MM.1S (cell line): ENCODE measurements at regions not wholly inside any gene's neighbourhood (a gene's known extent, or its start where the extent isn't known, plus 50 kb on each side); places are given as distances from the start of the nearest gene placed in this dataset.

Experiments used
- DNase-seq: peaks from one replicate; pipeline ENCODE4 v3.0.0-alpha.2; 2015
- H2AFZ ChIP-seq: fragments of 300-600 bp; sonication (generic); 2 replicates; pipeline ENCODE4 v1.6.0; 2016; ENCODE audit warnings: antibody characterized with exemption, low read length
- H3F3A ChIP-seq: fragments of 300-600 bp; sonication (generic); 2 replicates; pipeline ENCODE4 v1.6.1; 2016; ENCODE audit warnings: mild to moderate bottlenecking, antibody characterized with exemption, low read length, moderate library complexity, mixed read lengths; ENCODE audit not compliant: insufficient read depth
- H3K27ac ChIP-seq: fragments of 300-600 bp; sonication (generic); 2 replicates; pipeline ENCODE4 v1.5.1; 2016; ENCODE audit warnings: mild to moderate bottlenecking, low read length
- H3K27me3 ChIP-seq: fragments of 300-600 bp; sonication (generic); replicated peaks from 2 replicates; pipeline ENCODE4 v1.6.0; 2016; ENCODE audit warnings: low read length; ENCODE audit not compliant: insufficient read depth
- H3K36me3 ChIP-seq: fragments of 300-600 bp; sonication (generic); replicated peaks from 2 replicates; pipeline ENCODE4 v1.6.1; 2016; ENCODE audit warnings: mild to moderate bottlenecking, low read length, mixed read lengths; ENCODE audit not compliant: insufficient read depth
- H3K4me1 ChIP-seq: fragments of 300-600 bp; sonication (generic); 2 replicates; pipeline ENCODE4 v1.6.1; 2016; ENCODE audit warnings: low read length, mixed read lengths
- H3K4me2 ChIP-seq: fragments of 300-600 bp; sonication (generic); 2 replicates; pipeline ENCODE4 v1.6.0; 2016; ENCODE audit warnings: low read depth, low read length
- H3K4me3 ChIP-seq: fragments of 300-600 bp; sonication (generic); 2 replicates; pipeline ENCODE4 v1.5.1; 2016; ENCODE audit warnings: low read length, mixed read lengths
- H3K79me2 ChIP-seq: fragments of 300-600 bp; sonication (generic); 2 replicates; pipeline ENCODE4 v1.6.1; 2016; ENCODE audit warnings: mixed run types, low read length, mixed read lengths
- H3K9ac ChIP-seq: fragments of 300-600 bp; sonication (generic); 2 replicates; pipeline ENCODE4 v1.6.1; 2016; ENCODE audit warnings: low read length, mixed read lengths
- H3K9me2 ChIP-seq: fragments of 300-600 bp; sonication (generic); replicated peaks from 2 replicates; pipeline ENCODE4 v1.6.1; 2016; ENCODE audit warnings: mild to moderate bottlenecking, low read length, mixed read lengths; ENCODE audit not compliant: insufficient read depth
- H3K9me3 ChIP-seq: fragments of 300-600 bp; sonication (generic); replicated peaks from 2 replicates; pipeline ENCODE4 v1.6.1; 2016; ENCODE audit warnings: mild to moderate bottlenecking, low read length, mixed read lengths; ENCODE audit not compliant: insufficient read depth
- H4K20me1 ChIP-seq: fragments of 300-600 bp; sonication (generic); 2 replicates; pipeline ENCODE4 v1.6.1; 2016; ENCODE audit warnings: mild to moderate bottlenecking, low read length, moderate library complexity, mixed read lengths; ENCODE audit not compliant: insufficient read depth
- CTCF ChIP-seq: fragments of 300-600 bp; sonication (generic); IDR thresholded peaks from 2 replicates; pipeline ENCODE4 v1.5.1; 2016; ENCODE audit warnings: antibody characterized with exemption, low read length, mixed read lengths
- EZH2 ChIP-seq: fragments of 300-600 bp; sonication (generic); optimal IDR thresholded peaks from 2 replicates; pipeline ENCODE3; 2017; ENCODE audit warnings: low read depth, mild to moderate bottlenecking, antibody characterized with exemption, low read length, mixed read lengths
- EZH2phosphoT487 ChIP-seq: fragments of 300-600 bp; sonication (generic); IDR thresholded peaks from 2 replicates; pipeline ENCODE4 v1.6.1; 2018; ENCODE audit warnings: antibody characterized with exemption, low read length

GRCh38 chr6:170157567-170158218, 133.2 kb downstream of the DLL1 start:
- H3K27me3 ChIP-seq, result no peaks in the 10 kb centered on the region

GRCh38 chr6:170156448-170157375, 134.2 kb downstream of the DLL1 start:
- H3K9me2 ChIP-seq, result no peaks in the 10 kb centered on the region
- no peaks in the 10 kb centered on the region for H3K4me1 ChIP-seq
- no peaks in the 10 kb centered on the region for H4K20me1 ChIP-seq
- H3K36me3 ChIP-seq, result no peaks in the 10 kb centered on the region
- no peak overlapping the region for H3K4me2 ChIP-seq
- no peak overlapping the region for H2AFZ ChIP-seq
- no peaks in the 10 kb centered on the region for H3K27me3 ChIP-seq
- H3K79me2 ChIP-seq, result no peaks in the 10 kb centered on the region
- no peaks in the 10 kb centered on the region for H3K9me3 ChIP-seq
- H3K27ac ChIP-seq, result no peak overlapping the region
- H3F3A ChIP-seq, result no peaks in the 10 kb centered on the region
- no peak for TF ChIP-seq EZH2phosphoT487
- no peak for TF ChIP-seq EZH2
- no peak for TF ChIP-seq CTCF
- H3K9ac ChIP-seq, result no peak overlapping the region
- DNase-seq, result no peak
- no peak overlapping the region for H3K4me3 ChIP-seq

More at GRCh38 chr6:170157567-170158218, 133.2 kb downstream of the DLL1 start:
- Histone ChIP-seq H3K36me3 (no peaks in the 10 kb centered on the region), H3K9me2 (no peaks in the 10 kb centered on the region), H3K4me1 (no peaks in the 10 kb centered on the region), H3K79me2 (no peaks in the 10 kb centered on the region), H4K20me1 (no peaks in the 10 kb centered on the region), H3F3A (no peaks in the 10 kb centered on the region), H3K4me3 (no peak overlapping the region), H3K4me2 (no peak overlapping the region), H3K9ac (no peak overlapping the region), H3K27ac (no peak overlapping the region), H3K9me3 (no peaks in the 10 kb centered on the region), H2AFZ (no peak overlapping the region)
- no peak for DNase-seq
- TF ChIP-seq EZH2phosphoT487 (no peak), CTCF (no peak), EZH2 (no peak)

- H3K36me3 ChIP-seq, result no peaks in the 10 kb centered on the region
- no peak overlapping the region for H3K9ac ChIP-seq
- H3K4me1 ChIP-seq, result no peaks in the 10 kb centered on the region
- no peaks in the 10 kb centered on the region for H3K9me2 ChIP-seq
- no peaks in the 10 kb centered on the region for H3K79me2 ChIP-seq
- no peaks in the 10 kb centered on the region for H3K9me3 ChIP-seq
- H4K20me1 ChIP-seq, result no peaks in the 10 kb centered on the region
- TF ChIP-seq EZH2, result no peak
- TF ChIP-seq CTCF, result no peak
- no peak for TF ChIP-seq EZH2phosphoT487
- H3K27ac ChIP-seq, result no peak overlapping the region
- H3K4me2 ChIP-seq, result no peak overlapping the region
- H2AFZ ChIP-seq, result no peak overlapping the region
- no peak for DNase-seq
- H3F3A ChIP-seq, result no peaks in the 10 kb centered on the region
- no peaks in the 10 kb centered on the region for H3K27me3 ChIP-seq
- no peak overlapping the region for H3K4me3 ChIP-seq
Measured at GRCh38 chr6:170155464-170156196, 135.2 kb downstream of the DLL1 start.
